Calu3 (cell line): ENCODE measurements at regions not wholly inside any gene's neighbourhood (a gene's known extent, or its start where the extent isn't known, plus 50 kb on each side); places are given as distances from the start of the nearest gene placed in this dataset.

Experiments
- BruUV-seq: library from RNA; stranded (reverse); fragments of 400-500 nt; replicated peaks from 2 replicates; lab custom pipeline; 2021; lab: Mats Ljungman, UMichigan
- CTCF ChIA-PET: fragments of 300-600 bp; sonication (Branson Sonifier 250); formaldehyde crosslinking; loops from one replicate; lab custom pipeline; 2022; ENCODE audit warnings: antibody characterized with exemption; lab: Charles Lee
- DNase-seq: peaks from one replicate; pipeline ENCODE4 v3.0.0; 2022
- H3K27ac Mint-ChIP-seq: one replicate; pipeline ENCODE4 v1.8.0; 2022; ENCODE audit warnings: mixed read lengths; ENCODE audit not compliant: unreplicated experiment
- H3K27me3 Mint-ChIP-seq: one replicate; pipeline ENCODE4 v1.8.0; 2022; ENCODE audit warnings: mixed read lengths; ENCODE audit not compliant: unreplicated experiment
- H3K36me3 Mint-ChIP-seq: one replicate; pipeline ENCODE4 v1.8.0; 2022; ENCODE audit warnings: mild to moderate bottlenecking, moderate library complexity, mixed read lengths; ENCODE audit not compliant: insufficient read depth, unreplicated experiment
- H3K4me1 Mint-ChIP-seq: one replicate; pipeline ENCODE4 v1.8.0; 2022; ENCODE audit warnings: mild to moderate bottlenecking, low read depth, mixed read lengths; ENCODE audit not compliant: unreplicated experiment
- H3K4me3 Mint-ChIP-seq: one replicate; pipeline ENCODE4 v1.8.0; 2022; ENCODE audit warnings: mild to moderate bottlenecking, low read depth, moderate library complexity, mixed read lengths; ENCODE audit not compliant: unreplicated experiment
- H3K9me3 Mint-ChIP-seq: one replicate; pipeline ENCODE4 v1.8.0; 2022; ENCODE audit warnings: low read depth, mixed read lengths; ENCODE audit not compliant: unreplicated experiment
- intact Hi-C: fragments of 100-400 bp; cut with micrococcal nuclease; formaldehyde crosslinking; loops from one replicate; pipeline ENCODE4 v1.10.0; 2022; ENCODE audit not compliant: unreplicated experiment
- TF ChIP-seq, protein P1 (sequence below): fragments of 200-600 bp; IDR thresholded peaks from one replicate; pipeline ENCODE4 v1.8.0; 2022; ENCODE audit warnings: antibody characterized with exemption; ENCODE audit not compliant: unreplicated experiment

DNA sequence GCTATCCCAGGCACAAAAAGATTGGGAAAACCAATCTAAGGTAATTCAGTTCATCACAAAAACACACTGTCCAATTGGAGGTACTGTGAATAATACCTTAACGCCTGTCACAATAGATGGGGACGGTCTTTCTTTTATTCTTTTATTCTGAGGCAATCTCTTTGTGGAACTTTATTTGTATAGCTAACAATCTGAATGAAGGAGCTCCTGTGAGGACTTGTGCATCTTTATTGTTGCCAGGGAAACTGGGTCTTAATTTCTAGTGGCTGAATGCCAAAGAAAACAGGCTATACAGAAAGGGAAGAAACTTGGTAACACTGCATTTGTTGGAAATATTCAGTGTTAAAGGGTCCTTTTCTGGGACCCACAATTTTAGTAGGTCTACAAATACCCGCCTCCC, 546.9 kb upstream of the C9orf72 start:
- Mint-ChIP-seq H3K27me3 (no peaks in the 10 kb centered on the region), H3K4me1 (no peaks in the 10 kb centered on the region), H3K9me3 (no peaks in the 10 kb centered on the region), H3K36me3 (no peaks in the 10 kb centered on the region), H3K27ac (no peak overlapping the region), H3K4me3 (no peak overlapping the region)
- no peak for DNase-seq
- intact Hi-C loops = no loop called here
- no TSS peak for BruUV-seq
- TF ChIP-seq, protein P1, sequence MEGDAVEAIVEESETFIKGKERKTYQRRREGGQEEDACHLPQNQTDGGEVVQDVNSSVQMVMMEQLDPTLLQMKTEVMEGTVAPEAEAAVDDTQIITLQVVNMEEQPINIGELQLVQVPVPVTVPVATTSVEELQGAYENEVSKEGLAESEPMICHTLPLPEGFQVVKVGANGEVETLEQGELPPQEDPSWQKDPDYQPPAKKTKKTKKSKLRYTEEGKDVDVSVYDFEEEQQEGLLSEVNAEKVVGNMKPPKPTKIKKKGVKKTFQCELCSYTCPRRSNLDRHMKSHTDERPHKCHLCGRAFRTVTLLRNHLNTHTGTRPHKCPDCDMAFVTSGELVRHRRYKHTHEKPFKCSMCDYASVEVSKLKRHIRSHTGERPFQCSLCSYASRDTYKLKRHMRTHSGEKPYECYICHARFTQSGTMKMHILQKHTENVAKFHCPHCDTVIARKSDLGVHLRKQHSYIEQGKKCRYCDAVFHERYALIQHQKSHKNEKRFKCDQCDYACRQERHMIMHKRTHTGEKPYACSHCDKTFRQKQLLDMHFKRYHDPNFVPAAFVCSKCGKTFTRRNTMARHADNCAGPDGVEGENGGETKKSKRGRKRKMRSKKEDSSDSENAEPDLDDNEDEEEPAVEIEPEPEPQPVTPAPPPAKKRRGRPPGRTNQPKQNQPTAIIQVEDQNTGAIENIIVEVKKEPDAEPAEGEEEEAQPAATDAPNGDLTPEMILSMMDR = no peak
- CTCF ChIA-PET = no interaction called here

DNA sequence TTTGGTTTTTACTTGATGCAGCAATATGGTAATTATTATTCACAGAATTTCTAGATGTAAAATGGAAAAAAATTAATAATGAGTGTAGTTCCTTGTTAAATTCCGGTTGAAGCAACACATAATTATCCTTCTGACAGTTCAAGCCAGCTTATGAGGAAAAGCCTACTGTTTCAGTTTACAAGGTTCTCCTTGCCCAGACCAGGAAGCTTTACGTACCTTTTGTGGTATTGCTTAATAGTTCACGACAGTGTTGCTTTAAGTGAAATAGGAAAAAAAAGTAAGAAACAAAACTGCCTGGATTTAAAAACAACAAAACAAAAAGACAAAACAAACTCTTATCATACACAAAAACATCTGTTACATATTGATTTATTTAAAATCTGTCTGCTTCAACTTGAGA, 547.3 kb upstream of the C9orf72 start:
- intact Hi-C loops = no loop called here
- no peak overlapping the region for H3K4me3 Mint-ChIP-seq
- no peaks in the 10 kb centered on the region for H3K36me3 Mint-ChIP-seq
- H3K4me1 Mint-ChIP-seq = no peaks in the 10 kb centered on the region
- DNase-seq = no peak
- no TSS peak for BruUV-seq
- H3K27me3 Mint-ChIP-seq = no peaks in the 10 kb centered on the region
- CTCF ChIA-PET = no interaction called here
- TF ChIP-seq, protein P1 = no peak
- H3K27ac Mint-ChIP-seq = no peak overlapping the region
- H3K9me3 Mint-ChIP-seq = no peaks in the 10 kb centered on the region

DNA sequence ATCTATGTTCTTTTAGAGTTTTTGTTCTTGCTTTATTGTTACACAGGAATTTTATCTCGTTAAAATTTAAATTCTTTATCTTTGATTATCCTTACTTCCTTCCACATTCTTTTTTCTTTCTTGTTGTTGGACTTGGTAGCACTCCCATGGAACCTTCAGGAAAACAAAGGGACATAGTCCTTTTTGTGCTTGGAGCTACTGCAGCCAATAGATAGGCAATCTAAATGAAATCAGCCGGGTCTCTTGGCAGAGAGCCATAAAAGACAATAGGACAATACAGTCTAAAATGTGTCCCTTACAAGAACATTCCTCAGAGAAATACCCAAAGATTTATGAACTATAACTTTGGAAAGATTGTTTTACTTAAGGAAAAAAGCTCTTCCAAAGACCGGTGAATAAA, 548.1 kb upstream of the C9orf72 start:
- intact Hi-C loops = no loop called here
- DNase-seq = no peak
- CTCF ChIA-PET = no interaction called here
- BruUV-seq = no TSS peak
- no peak overlapping the region for H3K4me3 Mint-ChIP-seq
- H3K36me3 Mint-ChIP-seq = no peaks in the 10 kb centered on the region
- no peaks in the 10 kb centered on the region for H3K9me3 Mint-ChIP-seq
- H3K27me3 Mint-ChIP-seq = no peaks in the 10 kb centered on the region
- no peak overlapping the region for H3K27ac Mint-ChIP-seq
- no peaks in the 10 kb centered on the region for H3K4me1 Mint-ChIP-seq
- TF ChIP-seq, protein P1 = no peak

DNA sequence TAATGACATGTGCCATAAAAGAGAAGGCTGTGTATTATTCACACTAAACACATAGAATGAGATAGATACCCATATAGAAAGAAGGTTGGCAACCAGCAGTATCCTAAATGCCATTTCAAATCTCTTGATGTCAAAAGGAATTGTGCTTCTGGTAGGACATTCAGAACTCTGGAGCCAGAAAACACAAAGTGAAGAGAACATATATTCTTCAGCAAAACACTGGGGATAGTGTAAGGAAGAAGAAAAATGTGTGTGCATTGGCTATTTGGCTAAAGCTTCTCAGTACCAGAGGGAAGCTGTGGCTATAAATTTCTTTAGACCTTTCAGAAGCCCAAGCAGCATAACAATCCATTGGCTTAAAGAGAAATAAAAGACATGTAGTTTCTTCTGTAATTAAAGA, 551.6 kb upstream of the C9orf72 start:
- Mint-ChIP-seq H3K9me3 (no peaks in the 10 kb centered on the region), H3K4me3 (no peak overlapping the region), H3K36me3 (no peaks in the 10 kb centered on the region), H3K27ac (no peak overlapping the region), H3K27me3 (no peaks in the 10 kb centered on the region), H3K4me1 (no peaks in the 10 kb centered on the region)
- CTCF ChIA-PET = no interaction called here
- DNase-seq = no peak
- TF ChIP-seq, protein P1 = no peak
- BruUV-seq = no TSS peak
- intact Hi-C loops = no loop called here
